ENCODE measurements at regions not wholly inside any gene's neighbourhood (a gene's known extent, or its start where the extent isn't known, plus 50 kb on each side); places are given as distances from the start of the nearest gene placed in this dataset.

DNA sequence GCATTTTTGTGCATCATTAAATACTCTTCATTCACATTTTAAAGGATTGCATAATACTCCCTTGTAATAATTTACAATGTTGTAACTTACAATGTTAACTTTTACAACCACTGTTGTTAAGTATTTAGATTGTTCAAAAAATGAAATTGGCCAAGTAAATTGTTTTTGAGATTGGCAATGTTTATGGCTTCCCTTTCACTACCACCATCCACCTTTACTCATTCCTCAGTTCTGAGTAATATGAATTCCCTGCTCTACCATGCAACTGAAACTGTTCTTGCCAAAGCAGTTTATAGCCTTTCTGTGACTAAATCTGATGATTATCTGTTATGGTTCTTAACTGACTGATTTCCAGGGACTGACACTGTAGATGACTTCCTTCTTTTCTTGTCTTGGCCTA, 80.5 kb upstream of the TMEM106B start:
- no peak for TF ChIP-seq EZH2 (IDR thresholded peaks at IDR 0.05; ENCODE audit: borderline replicate concordance, low read depth, low read length, severe bottlenecking)
- TF ChIP-seq, protein P1, sequence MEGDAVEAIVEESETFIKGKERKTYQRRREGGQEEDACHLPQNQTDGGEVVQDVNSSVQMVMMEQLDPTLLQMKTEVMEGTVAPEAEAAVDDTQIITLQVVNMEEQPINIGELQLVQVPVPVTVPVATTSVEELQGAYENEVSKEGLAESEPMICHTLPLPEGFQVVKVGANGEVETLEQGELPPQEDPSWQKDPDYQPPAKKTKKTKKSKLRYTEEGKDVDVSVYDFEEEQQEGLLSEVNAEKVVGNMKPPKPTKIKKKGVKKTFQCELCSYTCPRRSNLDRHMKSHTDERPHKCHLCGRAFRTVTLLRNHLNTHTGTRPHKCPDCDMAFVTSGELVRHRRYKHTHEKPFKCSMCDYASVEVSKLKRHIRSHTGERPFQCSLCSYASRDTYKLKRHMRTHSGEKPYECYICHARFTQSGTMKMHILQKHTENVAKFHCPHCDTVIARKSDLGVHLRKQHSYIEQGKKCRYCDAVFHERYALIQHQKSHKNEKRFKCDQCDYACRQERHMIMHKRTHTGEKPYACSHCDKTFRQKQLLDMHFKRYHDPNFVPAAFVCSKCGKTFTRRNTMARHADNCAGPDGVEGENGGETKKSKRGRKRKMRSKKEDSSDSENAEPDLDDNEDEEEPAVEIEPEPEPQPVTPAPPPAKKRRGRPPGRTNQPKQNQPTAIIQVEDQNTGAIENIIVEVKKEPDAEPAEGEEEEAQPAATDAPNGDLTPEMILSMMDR (IDR thresholded peaks at IDR 0.05; ENCODE audit: borderline replicate concordance, extremely low read depth, low read length, poor library complexity, severe bottlenecking), result no peak
